IMR-90 (cell line): ENCODE measurements at regions not wholly inside any gene's neighbourhood (a gene's known extent, or its start where the extent isn't known, plus 50 kb on each side); places are given as distances from the start of the nearest gene placed in this dataset.

Experiments
- ATAC-seq: fragments of 200-7000 bp; cut with Tn5 transposase; 2 replicates; pipeline ENCODE4 v1.9.1; 2020; ENCODE audit warnings: low read depth, mild to moderate bottlenecking, moderate library complexity
- BruUV-seq: library from RNA; stranded (reverse); fragments of 400-500 nt; replicated peaks from 2 replicates; lab custom pipeline; 2021; lab: Mats Ljungman, UMichigan
- CTCF ChIA-PET: fragments of 300-600 bp; formaldehyde crosslinking; extraction: SDS; loops from one replicate; lab custom pipeline; 2021; ENCODE audit warnings: antibody characterized with exemption; lab: Yijun Ruan, JAX
- POLR2A ChIA-PET: fragments of 300-600 bp; sonication (Branson Sonifier 250); formaldehyde crosslinking; loops from one replicate; lab custom pipeline; 2022; ENCODE audit warnings: antibody characterized with exemption; ENCODE audit not compliant: unreplicated experiment; lab: Charles Lee
- DNase-seq: peaks from one replicate; pipeline ENCODE4 v3.0.0; 2013
- H2AFZ ChIP-seq: replicated peaks from 2 replicates; pipeline ENCODE3; 2013; ENCODE audit warnings: low read length, mild to moderate bottlenecking; ENCODE audit not compliant: poor library complexity
- H2AK5ac ChIP-seq: 2 replicates; pipeline ENCODE4 v1.6.1; 2013; ENCODE audit warnings: low read depth, low read length, inconsistent platforms
- H2AK9ac ChIP-seq: replicated peaks from 2 replicates; pipeline ENCODE3; 2013; ENCODE audit warnings: mild to moderate bottlenecking, low read depth, low read length, moderate library complexity; ENCODE audit not compliant: poor library complexity
- H2BK120ac ChIP-seq: 2 replicates; pipeline ENCODE4 v1.6.1; 2013; ENCODE audit warnings: low read depth, low read length, inconsistent platforms
- H2BK15ac ChIP-seq: 3 replicates; pipeline ENCODE4 v1.6.1; 2013; ENCODE audit warnings: low read depth, low read length, inconsistent platforms
- H2BK20ac ChIP-seq: 2 replicates; pipeline ENCODE4 v1.6.1; 2013; ENCODE audit warnings: low read depth, mild to moderate bottlenecking, inconsistent platforms, low read length, moderate library complexity
- H2BK5ac ChIP-seq: 2 replicates; pipeline ENCODE4 v1.6.1; 2013; ENCODE audit warnings: mild to moderate bottlenecking, low read depth, low read length, inconsistent platforms; ENCODE audit not compliant: poor library complexity, severe bottlenecking
- H3K14ac ChIP-seq: replicated peaks from 2 replicates; pipeline ENCODE4 v1.6.1; 2013; ENCODE audit warnings: low read depth, low read length, inconsistent platforms
- H3K18ac ChIP-seq: 2 replicates; pipeline ENCODE4 v1.6.1; 2013; ENCODE audit warnings: low read depth, low read length, control low read depth
- H3K23ac ChIP-seq: 2 replicates; pipeline ENCODE4 v1.6.1; 2013; ENCODE audit warnings: low read depth, low read length, inconsistent platforms
- H3K27ac ChIP-seq: 2 replicates; pipeline ENCODE4 v1.5.1; 2013; ENCODE audit warnings: mild to moderate bottlenecking, control low read depth, low read length; ENCODE audit not compliant: insufficient read depth
- H3K27me3 ChIP-seq: 2 replicates; pipeline ENCODE4 v1.6.1; 2013; ENCODE audit warnings: low read length; ENCODE audit not compliant: control insufficient read depth, insufficient read depth
- H3K36me3 ChIP-seq: 2 replicates; pipeline ENCODE4 v1.6.1; 2013; ENCODE audit warnings: low read length, mixed read lengths; ENCODE audit not compliant: control insufficient read depth, insufficient read depth
- H3K4ac ChIP-seq: 2 replicates; pipeline ENCODE4 v1.6.1; 2013; ENCODE audit warnings: low read depth, low read length, inconsistent platforms
- H3K4me1 ChIP-seq: 2 replicates; pipeline ENCODE4 v1.6.1; 2013; ENCODE audit warnings: low read length, mixed read lengths; ENCODE audit not compliant: control insufficient read depth, insufficient read depth
- H3K4me2 ChIP-seq: 2 replicates; pipeline ENCODE4 v1.6.1; 2013; ENCODE audit warnings: low read depth, mild to moderate bottlenecking, control low read depth, low read length, moderate library complexity
- H3K4me3 ChIP-seq: 2 replicates; pipeline ENCODE4 v1.5.1; 2013; ENCODE audit warnings: low read depth, mild to moderate bottlenecking, control low read depth, low read length, moderate library complexity; ENCODE audit not compliant: insufficient read depth
- H3K56ac ChIP-seq: 2 replicates; pipeline ENCODE4 v1.6.1; 2013; ENCODE audit warnings: low read length, inconsistent platforms; ENCODE audit not compliant: insufficient read depth; ENCODE audit errors: extremely low read depth
- H3K79me1 ChIP-seq, 2 experiments: 2 replicates each; pipeline ENCODE4 v1.6.1; 2013; ENCODE audit warnings: low read length in 2 of 2, inconsistent platforms in 1 of 2, low read depth in 1 of 2
- H3K9ac ChIP-seq: 2 replicates; pipeline ENCODE4 v1.6.1; 2013; ENCODE audit warnings: low read depth, low read length, control low read depth
- H3K9me1 ChIP-seq: 2 replicates; pipeline ENCODE4 v1.6.1; 2013; ENCODE audit warnings: low read length, inconsistent platforms; ENCODE audit not compliant: insufficient read depth
- H3K9me3 ChIP-seq: 2 replicates; pipeline ENCODE4 v1.6.1; 2013; ENCODE audit warnings: low read length; ENCODE audit not compliant: control insufficient read depth, insufficient read depth
- H4K20me1 ChIP-seq: 2 replicates; pipeline ENCODE4 v1.6.1; 2013; ENCODE audit warnings: low read length, inconsistent platforms; ENCODE audit not compliant: insufficient read depth
- H4K5ac ChIP-seq: 2 replicates; pipeline ENCODE4 v1.6.1; 2013; ENCODE audit warnings: mild to moderate bottlenecking, low read depth, low read length, control low read depth
- H4K8ac ChIP-seq, 2 experiments: 2 replicates each; pipeline ENCODE4 v1.6.1; 2013; ENCODE audit warnings: low read depth in 2 of 2, low read length in 2 of 2, control low read depth in 1 of 2, inconsistent platforms in 1 of 2
- H4K91ac ChIP-seq: 2 replicates; pipeline ENCODE4 v1.6.1; 2013; ENCODE audit warnings: low read depth, low read length, inconsistent platforms; ENCODE audit not compliant: insufficient read depth
- BHLHE40 ChIP-seq: fragments of 150-350 bp; IDR thresholded peaks from 2 replicates; pipeline ENCODE4 v1.6.1; 2016; ENCODE audit warnings: mild to moderate bottlenecking, low read depth, low read length
- CEBPB ChIP-seq: IDR thresholded peaks from 2 replicates; pipeline ENCODE4 v1.6.1; 2012; ENCODE audit warnings: low read depth, low read length, improper control_type of control experiment
- CHD1 ChIP-seq: IDR thresholded peaks from 2 replicates; pipeline ENCODE4 v1.6.1; 2012; ENCODE audit warnings: low read depth, low read length, improper control_type of control experiment
- CTCF ChIP-seq: conservative IDR thresholded peaks from 2 replicates; pipeline ENCODE4 v1.5.1; 2012; ENCODE audit warnings: mild to moderate bottlenecking, low read depth, low read length, improper control_type of control experiment
- ELK1 ChIP-seq: fragments of 150-350 bp; IDR thresholded peaks from 2 replicates; pipeline ENCODE4 v1.6.1; 2016; ENCODE audit warnings: low read depth, mild to moderate bottlenecking, low read length, moderate library complexity, borderline replicate concordance
- FOS ChIP-seq: fragments of 150-350 bp; IDR thresholded peaks from 2 replicates; pipeline ENCODE4 v1.6.1; 2016; ENCODE audit warnings: low read depth, low read length
- MAFK ChIP-seq: IDR thresholded peaks from 2 replicates; pipeline ENCODE4 v1.6.1; 2012; ENCODE audit warnings: low read depth, low read length, improper control_type of control experiment
- MAZ ChIP-seq: IDR thresholded peaks from 2 replicates; pipeline ENCODE4 v1.6.1; 2012; ENCODE audit warnings: low read depth, mild to moderate bottlenecking, low read length, improper control_type of control experiment, moderate library complexity, borderline replicate concordance
- MXI1 ChIP-seq: IDR thresholded peaks from 2 replicates; pipeline ENCODE4 v1.6.1; 2012; ENCODE audit warnings: low read depth, mild to moderate bottlenecking, low read length, moderate library complexity, borderline replicate concordance
- NFE2L2 ChIP-seq: fragments of 150-350 bp; IDR thresholded peaks from 2 replicates; pipeline ENCODE4 v1.6.1; 2016; ENCODE audit warnings: low read depth, mild to moderate bottlenecking, low read length
- POLR2A ChIP-seq: IDR thresholded peaks from 2 replicates; pipeline ENCODE4 v1.6.1; 2012; ENCODE audit warnings: mild to moderate bottlenecking, low read depth, low read length
- RAD21 ChIP-seq: IDR thresholded peaks from 2 replicates; pipeline ENCODE4 v1.6.1; 2012; ENCODE audit warnings: low read length, improper control_type of control experiment
- RCOR1 ChIP-seq: IDR thresholded peaks from 2 replicates; pipeline ENCODE4 v1.6.1; 2012; ENCODE audit warnings: mild to moderate bottlenecking, low read length, improper control_type of control experiment; ENCODE audit not compliant: insufficient replicate concordance
- RFX5 ChIP-seq: IDR thresholded peaks from 2 replicates; pipeline ENCODE4 v1.8.0; 2012; ENCODE audit warnings: low read depth, mild to moderate bottlenecking, low read length, moderate library complexity
- SMC3 ChIP-seq: fragments of 150-350 bp; IDR thresholded peaks from 2 replicates; pipeline ENCODE4 v1.6.1; 2016; ENCODE audit warnings: low read depth, mild to moderate bottlenecking, antibody characterized with exemption, low read length, moderate library complexity
- USF2 ChIP-seq: fragments of 150-350 bp; IDR thresholded peaks from 2 replicates; pipeline ENCODE4 v1.6.1; 2017; ENCODE audit warnings: mild to moderate bottlenecking, antibody characterized with exemption, low read length, low read depth
- WGBS, 2 experiments: methylation state at CpG; one replicate each; pipeline versions ENCODE4 v1.1.5 to v1.1.7; 2013; ENCODE audit warnings: missing lambda C conversion rate in 2 of 2; ENCODE audit not compliant: insufficient read length in 1 of 2; ENCODE audit errors: extremely low coverage in 2 of 2; 5-methylcytosine and 5-hydroxymethylcytosine counted together
- dilution Hi-C: fragments of 300-500 bp; cut with HindIII; formaldehyde crosslinking; loops from one replicate; pipeline ENCODE4 v1.14.3; 2018; ENCODE audit warnings: low sequenced_read_pairs; ENCODE audit not compliant: unreplicated experiment
- in situ Hi-C: fragments of 300-500 bp; cut with MboI; formaldehyde crosslinking; loops from 3 replicates; pipeline ENCODE4 v1.14.3; 2019; ENCODE audit warnings: low sequenced_read_pairs, inconsistent platforms, mixed read lengths
- intact Hi-C: fragments of 100-400 bp; cut with micrococcal nuclease; formaldehyde crosslinking; loops from 2 replicates; pipeline ENCODE4 v1.10.0; 2022

GRCh38 chr16:86661706-86662105, 83.4 kb downstream of the FOXL1 start:
- Histone ChIP-seq H3K27ac (peak overlapping the region; percentile 20; the same call in 1 of the 2 replicates), H3K4me2 (peak overlapping the region; percentile 47; the same call in 1 of the 2 replicates), H3K36me3 (no peaks in the 10 kb centered on the region), H3K14ac (peak overlapping the region; percentile 75), H2BK120ac (peak overlapping the region; percentile 74), H3K9me1 (peaks cover 18% of the 10 kb centered on the region), H4K8ac (peak overlapping the region; percentile 32 to 50; a peak in 2 of 4 replicates), H4K91ac (peak overlapping the region; percentile 35; the same call in 1 of the 2 replicates), H2AK5ac (peak overlapping the region; percentile 95), H3K9me3 (no peaks in the 10 kb centered on the region), H3K4ac (peak overlapping the region; percentile 57), H3K4me1 (peaks cover 23% of the 10 kb centered on the region), H2AFZ (peak overlapping the region; percentile 71), H2BK20ac (peak overlapping the region; percentile 66; the same call in 1 of the 2 replicates), H3K56ac (no peak overlapping the region), H4K5ac (no peak overlapping the region; the same call in 1 of the 2 replicates), H3K79me1 (peaks cover 0 to 10% of the 10 kb centered on the region in 2 experiments; a peak in 2 of 4 replicates), H2AK9ac (peak overlapping the region; percentile 75), H4K20me1 (no peaks in the 10 kb centered on the region; the same call in 1 of the 2 replicates), H2BK5ac (peak overlapping the region; percentile 79), H3K23ac (peak overlapping the region; percentile 50; the same call in 1 of the 2 replicates), H3K9ac (no peak overlapping the region), H3K18ac (peak overlapping the region; percentile 34; the same call in 1 of the 2 replicates), H3K4me3 (no peak overlapping the region), H2BK15ac (peak overlapping the region; percentile 89; the same call in 1 of the 3 replicates), H3K27me3 (no peaks in the 10 kb centered on the region)
- dilution Hi-C loops (no loop called here), intact Hi-C loops (loop anchor here (5.0 kb wide), 1 partner anchor 49 kb away; no protein-coding TSS in a partner anchor), in situ Hi-C loops (no loop called here)
- peak; percentile 21; the same call in 1 of the 2 replicates for ATAC-seq
- ChIA-PET CTCF (interaction anchor here (0.8 kb wide), 1 partner anchor 33 kb away, joined by 5 read pairs; no protein-coding TSS in a partner anchor), POLR2A (no interaction called here)
- peak; percentile 49 for DNase-seq
- BruUV-seq, result no TSS peak
- WGBS, 2 experiments, result 47% methylated on average over 3 of the region's 8 CpGs; no CpG with 5 or more reads in 1 of the 2 experiments
- TF ChIP-seq NFE2L2 (no peak), BHLHE40 (no peak), CHD1 (no peak), USF2 (no peak), CEBPB (no peak), RAD21 (no peak), FOS (no peak), ELK1 (no peak), SMC3 (no peak), POLR2A (no peak), CTCF (no peak), MAZ (no peak), MAFK (no peak), RCOR1 (no peak), MXI1 (no peak), RFX5 (no peak)
